H9 (cell line): ENCODE measurements at regions not wholly inside any gene's neighbourhood (a gene's known extent, or its start where the extent isn't known, plus 50 kb on each side); places are given as distances from the start of the nearest gene placed in this dataset.

Experiments
- DNase-seq: peaks from one replicate; pipeline ENCODE4 v3.0.0-alpha.2; 2017
- H2AFZ ChIP-seq: one replicate; pipeline ENCODE4 v1.6.1; 2013; ENCODE audit warnings: mild to moderate bottlenecking, low read length, control low read depth, moderate library complexity
- H2AK5ac ChIP-seq: 2 replicates; pipeline ENCODE4 v1.6.1; 2013; ENCODE audit warnings: low read length, control low read depth, mixed read lengths; ENCODE audit not compliant: insufficient read length
- H2BK120ac ChIP-seq: one replicate; pipeline ENCODE4 v1.6.1; 2013; ENCODE audit warnings: low read depth, mild to moderate bottlenecking, low read length, control low read depth, inconsistent platforms; ENCODE audit not compliant: poor library complexity, severe bottlenecking
- H2BK12ac ChIP-seq: 2 replicates; pipeline ENCODE4 v1.6.1; 2013; ENCODE audit warnings: low read length, control low read depth, mixed read lengths, low read depth; ENCODE audit not compliant: insufficient read length
- H2BK15ac ChIP-seq: 2 replicates; pipeline ENCODE4 v1.6.1; 2013; ENCODE audit warnings: low read depth, low read length, control low read depth
- H2BK20ac ChIP-seq: one replicate; pipeline ENCODE4 v1.6.1; 2013; ENCODE audit warnings: low read depth, mild to moderate bottlenecking, low read length, control low read depth, inconsistent platforms; ENCODE audit not compliant: poor library complexity, severe bottlenecking
- H2BK5ac ChIP-seq: 2 replicates; pipeline ENCODE4 v1.6.1; 2013; ENCODE audit warnings: low read length, control low read depth, mixed read lengths; ENCODE audit not compliant: insufficient read length
- H3K14ac ChIP-seq: 2 replicates; pipeline ENCODE4 v1.6.1; 2013; ENCODE audit warnings: low read length, control low read depth; ENCODE audit not compliant: insufficient read depth
- H3K18ac ChIP-seq: 2 replicates; pipeline ENCODE4 v1.6.1; 2013; ENCODE audit warnings: low read depth, mild to moderate bottlenecking, mixed read lengths, low read length, control low read depth; ENCODE audit not compliant: insufficient read length
- H3K23ac ChIP-seq: 2 replicates; pipeline ENCODE4 v1.6.1; 2013; ENCODE audit warnings: low read length, control low read depth, mixed read lengths, low read depth; ENCODE audit not compliant: insufficient read length
- H3K23me2 ChIP-seq: 2 replicates; pipeline ENCODE4 v1.6.1; 2013; ENCODE audit warnings: low read depth, mild to moderate bottlenecking, mixed read lengths, low read length, control low read depth; ENCODE audit not compliant: insufficient read length, poor library complexity, severe bottlenecking
- H3K27ac ChIP-seq: 2 replicates; pipeline ENCODE4 v1.5.1; 2013; ENCODE audit warnings: low read length, control low read depth, mixed read lengths, low read depth; ENCODE audit not compliant: insufficient read length
- H3K27me3 ChIP-seq: 2 replicates; pipeline ENCODE4 v1.6.1; 2013; ENCODE audit warnings: low read length, control low read depth, inconsistent platforms; ENCODE audit not compliant: insufficient read depth
- H3K4ac ChIP-seq: 2 replicates; pipeline ENCODE4 v1.6.1; 2013; ENCODE audit warnings: low read depth, mild to moderate bottlenecking, control low read depth, inconsistent platforms, low read length, moderate library complexity
- H3K4me1 ChIP-seq: 2 replicates; pipeline ENCODE4 v1.6.1; 2013; ENCODE audit warnings: low read length, control low read depth, inconsistent platforms; ENCODE audit not compliant: insufficient read depth
- H3K4me2 ChIP-seq: 2 replicates; pipeline ENCODE4 v1.6.1; 2013; ENCODE audit warnings: low read length, control low read depth, mixed read lengths; ENCODE audit not compliant: insufficient read length, insufficient read depth
- H3K56ac ChIP-seq: 2 replicates; pipeline ENCODE4 v1.6.1; 2013; ENCODE audit warnings: low read depth, mild to moderate bottlenecking, mixed read lengths, low read length, control low read depth; ENCODE audit not compliant: insufficient read length
- H3K79me1 ChIP-seq: 2 replicates; pipeline ENCODE4 v1.6.1; 2013; ENCODE audit warnings: low read depth, mild to moderate bottlenecking, moderate library complexity, low read length, control low read depth, inconsistent platforms; ENCODE audit not compliant: insufficient read depth, poor library complexity, severe bottlenecking
- H3K79me2 ChIP-seq: 2 replicates; pipeline ENCODE4 v1.6.1; 2013; ENCODE audit warnings: low read length, control low read depth, inconsistent platforms; ENCODE audit not compliant: insufficient read depth
- H3K9ac ChIP-seq: 2 replicates; pipeline ENCODE4 v1.6.1; 2013; ENCODE audit warnings: low read length, control low read depth, mixed read lengths; ENCODE audit not compliant: insufficient read length; ENCODE audit errors: extremely low read depth
- H3K9me3 ChIP-seq: one replicate; pipeline ENCODE4 v1.6.1; 2013; ENCODE audit warnings: low read depth, low read length, inconsistent platforms; ENCODE audit not compliant: control insufficient read depth
- H3T11ph ChIP-seq: one replicate; pipeline ENCODE4 v1.6.1; 2013; ENCODE audit warnings: mild to moderate bottlenecking, low read length, control low read depth, inconsistent platforms
- H4K20me1 ChIP-seq: one replicate; pipeline ENCODE4 v1.6.1; 2013; ENCODE audit not compliant: control insufficient read depth, insufficient read length, insufficient read depth
- H4K5ac ChIP-seq: 2 replicates; pipeline ENCODE4 v1.6.1; 2013; ENCODE audit warnings: low read depth, mild to moderate bottlenecking, mixed read lengths, low read length, control low read depth; ENCODE audit not compliant: insufficient read length
- H4K8ac ChIP-seq: replicated peaks from 2 replicates; pipeline ENCODE4 v1.6.1; 2013; ENCODE audit warnings: low read length, control low read depth, mixed read lengths, low read depth; ENCODE audit not compliant: insufficient read length
- H4K91ac ChIP-seq: 2 replicates; pipeline ENCODE4 v1.6.1; 2013; ENCODE audit warnings: low read depth, mild to moderate bottlenecking, moderate library complexity, mixed read lengths, low read length, control low read depth; ENCODE audit not compliant: insufficient read length
- H3K27ac Mint-ChIP-seq, 3 experiments: 2 replicates in 2 of 3; 3 replicates in 1 of 3; pipeline ENCODE4 v1.8.0; 2020 to 2021; ENCODE audit warnings: mixed read lengths in 3 of 3, mild to moderate bottlenecking in 1 of 3, moderate library complexity in 1 of 3
- H3K27me3 Mint-ChIP-seq: 2 replicates; pipeline ENCODE4 v1.8.0; 2021; ENCODE audit warnings: low read depth, mild to moderate bottlenecking, moderate library complexity, mixed read lengths
- H3K36me3 Mint-ChIP-seq, 3 experiments: 2 replicates in 2 of 3; 3 replicates in 1 of 3; pipeline ENCODE4 v1.8.0; 2020 to 2021; ENCODE audit warnings: low read depth in 3 of 3, mixed read lengths in 3 of 3; ENCODE audit not compliant: insufficient read depth in 1 of 3
- H3K4me1 Mint-ChIP-seq, 2 experiments: 2 replicates each; pipeline ENCODE4 v1.8.0; 2020; ENCODE audit warnings: mixed read lengths in 2 of 2
- H3K4me3 Mint-ChIP-seq, 2 experiments: 2 replicates in 1 of 2; 3 replicates in 1 of 2; pipeline ENCODE4 v1.8.0; 2020 to 2021; ENCODE audit warnings: mild to moderate bottlenecking in 2 of 2, mixed read lengths in 2 of 2, moderate library complexity in 1 of 2
- H3K9me3 Mint-ChIP-seq, 2 experiments: 2 replicates in 1 of 2; 3 replicates in 1 of 2; pipeline ENCODE4 v1.8.0; 2020; ENCODE audit warnings: mild to moderate bottlenecking in 2 of 2, mixed read lengths in 2 of 2, moderate library complexity in 1 of 2
- CTCF ChIP-seq: fragments of 200-600 bp; sonication (generic); conservative IDR thresholded peaks from 3 replicates; pipeline ENCODE4 v1.8.0; 2021; ENCODE audit warnings: antibody characterized with exemption, mild to moderate bottlenecking
- WGBS: extraction: QIAGEN DNeasy Blood & Tissue Kit; methylation state at CpG from one replicate; pipeline ENCODE4 v1.1.7; 2013; ENCODE audit warnings: missing lambda C conversion rate, low lambda C conversion rate, mixed read lengths; ENCODE audit not compliant: insufficient read length; ENCODE audit errors: extremely low coverage; 5-methylcytosine and 5-hydroxymethylcytosine counted together

DNA sequence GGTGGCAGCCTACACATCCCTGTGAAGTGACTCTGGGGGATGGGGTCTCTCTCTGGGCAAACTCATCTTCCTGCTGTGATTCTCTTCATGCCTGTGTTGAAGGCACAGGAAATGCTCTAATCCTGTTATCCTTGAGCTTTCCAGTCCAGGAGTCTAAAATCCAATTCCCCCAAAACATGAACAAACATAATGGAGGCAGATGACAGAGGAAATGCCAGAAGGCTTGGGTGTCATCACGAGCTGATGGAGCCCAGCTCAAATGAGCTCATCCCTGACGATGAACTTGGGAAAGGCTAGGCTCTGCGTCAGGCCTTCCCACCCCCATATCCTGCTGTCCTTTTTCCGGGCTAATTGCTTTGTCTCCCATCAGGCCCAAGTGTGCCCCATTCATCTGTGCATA lies 165.9 kb upstream of the PODXL start:
- H3K18ac ChIP-seq, result no peak overlapping the region
- H4K20me1 ChIP-seq, result no peaks in the 10 kb centered on the region
- no CpG with 5 or more reads among the region's 4 CpGs for WGBS
- Mint-ChIP-seq H3K27me3 (peaks cover 3% of the 10 kb centered on the region; the same call in 1 of the 2 replicates), H3K4me3 (no peak overlapping the region), H3K27ac (no peak overlapping the region), H3K36me3 (no peaks in the 10 kb centered on the region), H3K9me3 (no peaks in the 10 kb centered on the region), H3K4me1 (peaks cover 0 to 6% of the 10 kb centered on the region in 2 experiments; a peak in 3 of 4 replicates)
- no peak overlapping the region for H2BK12ac ChIP-seq
- no peak overlapping the region for H3T11ph ChIP-seq
- no peak overlapping the region for H4K91ac ChIP-seq
- no peak overlapping the region for H4K8ac ChIP-seq
- H3K27me3 ChIP-seq, result no peaks in the 10 kb centered on the region
- no peak overlapping the region for H4K5ac ChIP-seq
- no peaks in the 10 kb centered on the region for H3K79me1 ChIP-seq
- no peak overlapping the region for H3K23ac ChIP-seq
- no peak overlapping the region for H3K56ac ChIP-seq
- H2AFZ ChIP-seq, result no peak overlapping the region
- TF ChIP-seq CTCF, result no peak
- H2BK20ac ChIP-seq, result no peak overlapping the region
- no peaks in the 10 kb centered on the region for H3K79me2 ChIP-seq
- no peak overlapping the region for H3K4ac ChIP-seq
- no peak overlapping the region for H2BK120ac ChIP-seq
- no peak overlapping the region for H3K27ac ChIP-seq
- no peak for DNase-seq
- H2BK5ac ChIP-seq, result no peak overlapping the region
- H3K4me2 ChIP-seq, result no peak overlapping the region
- H2AK5ac ChIP-seq, result no peak overlapping the region
- H3K9ac ChIP-seq, result no peak overlapping the region
- peaks cover 3% of the 10 kb centered on the region for H3K4me1 ChIP-seq
- H3K23me2 ChIP-seq, result no peaks in the 10 kb centered on the region
- H2BK15ac ChIP-seq, result no peak overlapping the region
- H3K9me3 ChIP-seq, result no peaks in the 10 kb centered on the region
- no peak overlapping the region for H3K14ac ChIP-seq
